Ovary (tissue), 3 donors: ENCODE measurements at regions not wholly inside any gene's neighbourhood (a gene's known extent, or its start where the extent isn't known, plus 50 kb on each side); places are given as distances from the start of the nearest gene placed in this dataset.

ENCODE experiments used
- CTCF ChIP-seq, 3 donors: fragments of 450-650 bp in 2 of 3; fragments of 200-600 bp in 1 of 3; IDR thresholded peaks; one replicate each; pipeline versions ENCODE4 v1.5.1 to v1.8.0; 2016 to 2022; ENCODE audit warnings: antibody characterized with exemption in 3 of 3, mild to moderate bottlenecking in 1 of 3
- POLR2A ChIP-seq: fragments of 450-650 bp; IDR thresholded peaks from one replicate; pipeline ENCODE4 v1.6.1; 2017; ENCODE audit warnings: antibody characterized with exemption, mild to moderate bottlenecking, moderate library complexity
- donor health status: DM: no; HTN: no; CAD: no.

GRCh38 chr14:101249676-101250036 lies 311.6 kb upstream of the DIO3 start:
- TF ChIP-seq CTCF (IDR thresholded peaks at IDR 0.05) (no peak), POLR2A (no peak)
